KMS-11 (cell line): ENCODE measurements at regions not wholly inside any gene's neighbourhood (a gene's known extent, or its start where the extent isn't known, plus 50 kb on each side); places are given as distances from the start of the nearest gene placed in this dataset.

Experiments
- H2AFZ ChIP-seq: fragments of 200-600 bp; sonication (generic); 2 replicates; pipeline ENCODE4 v1.6.1; 2016; ENCODE audit warnings: antibody characterized with exemption, mixed run types, low read depth
- H3K27ac ChIP-seq: fragments of 200-600 bp; sonication (generic); 2 replicates; pipeline ENCODE4 v1.6.1; 2016; ENCODE audit warnings: mild to moderate bottlenecking, mixed run types
- H3K27me3 ChIP-seq: fragments of 200-600 bp; sonication (generic); 2 replicates; pipeline ENCODE4 v1.6.1; 2017; ENCODE audit warnings: mild to moderate bottlenecking, low read depth, mixed run types, moderate library complexity; ENCODE audit not compliant: insufficient read depth
- H3K36me3 ChIP-seq: fragments of 200-600 bp; sonication (generic); 2 replicates; pipeline ENCODE4 v1.6.1; 2017; ENCODE audit warnings: mild to moderate bottlenecking, mixed run types; ENCODE audit not compliant: insufficient read depth
- H3K4me1 ChIP-seq: fragments of 200-600 bp; sonication (generic); 2 replicates; pipeline ENCODE4 v1.6.1; 2016; ENCODE audit warnings: mild to moderate bottlenecking, low read depth, mixed run types; ENCODE audit not compliant: poor library complexity, severe bottlenecking
- H3K4me2 ChIP-seq: fragments of 200-600 bp; sonication (generic); 2 replicates; pipeline ENCODE4 v1.7.0; 2016; ENCODE audit warnings: mild to moderate bottlenecking, mixed run types
- H3K4me3 ChIP-seq: fragments of 200-600 bp; sonication (generic); IDR thresholded peaks from 2 replicates; pipeline ENCODE4 v1.6.1; 2017; ENCODE audit warnings: low read depth, low read length, mixed read lengths; ENCODE audit not compliant: insufficient read depth
- H3K79me2 ChIP-seq: fragments of 200-600 bp; sonication (generic); 2 replicates; pipeline ENCODE4 v1.6.1; 2016; ENCODE audit warnings: low read depth, mixed run types; ENCODE audit not compliant: insufficient read depth
- H3K9ac ChIP-seq: fragments of 200-600 bp; sonication (generic); 2 replicates; pipeline ENCODE4 v1.6.1; 2016; ENCODE audit warnings: mild to moderate bottlenecking, mixed run types
- H4K20me1 ChIP-seq: fragments of 200-600 bp; sonication (generic); 2 replicates; pipeline ENCODE4 v1.6.1; 2016; ENCODE audit warnings: mild to moderate bottlenecking, mixed run types; ENCODE audit not compliant: insufficient read depth
- CTCF ChIP-seq: fragments of 200-600 bp; sonication (generic); conservative IDR thresholded peaks from 2 replicates; pipeline ENCODE4 v1.6.1; 2017; ENCODE audit warnings: low read depth, mild to moderate bottlenecking, antibody characterized with exemption, low read length, moderate library complexity, mixed read lengths

GRCh38 chr21:27397578-27397977 lies 430.7 kb upstream of the ADAMTS5 start:
- no peaks in the 10 kb centered on the region for H3K4me1 ChIP-seq
- no peak overlapping the region for H3K4me2 ChIP-seq
- no peak overlapping the region for H3K9ac ChIP-seq
- H3K27ac ChIP-seq = no peak overlapping the region
- no peaks in the 10 kb centered on the region for H4K20me1 ChIP-seq
- no peak for TF ChIP-seq CTCF
- no peaks in the 10 kb centered on the region for H3K27me3 ChIP-seq
- H3K36me3 ChIP-seq = no peaks in the 10 kb centered on the region
- no peak overlapping the region for H2AFZ ChIP-seq
- no peaks in the 10 kb centered on the region for H3K79me2 ChIP-seq
- H3K4me3 ChIP-seq = no peak overlapping the region

DNA sequence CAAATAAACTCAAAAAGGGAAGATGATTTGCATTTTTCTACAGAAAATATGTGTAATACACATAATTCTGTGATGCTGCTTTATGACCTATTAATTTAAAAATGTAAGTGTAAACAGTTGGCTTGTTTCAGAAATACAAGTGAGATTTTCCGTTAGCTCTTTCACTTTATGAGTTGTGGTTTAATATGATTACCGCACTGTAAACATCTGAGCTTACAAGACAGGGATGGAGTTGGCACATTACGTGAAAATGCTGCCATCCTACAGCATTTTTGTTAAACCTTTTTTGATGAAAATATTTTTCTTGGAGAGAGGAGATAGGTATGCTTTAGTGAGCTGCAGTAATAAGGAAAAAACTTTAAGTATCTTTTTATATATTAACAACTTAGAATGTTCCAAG lies 426.8 kb upstream of the ADAMTS5 start:
- Histone ChIP-seq H3K4me1 (no peaks in the 10 kb centered on the region), H3K27me3 (no peaks in the 10 kb centered on the region), H3K4me2 (no peak overlapping the region), H2AFZ (no peak overlapping the region), H3K4me3 (no peak overlapping the region), H4K20me1 (no peaks in the 10 kb centered on the region), H3K36me3 (no peaks in the 10 kb centered on the region), H3K79me2 (no peaks in the 10 kb centered on the region), H3K9ac (no peak overlapping the region), H3K27ac (no peak overlapping the region)
- TF ChIP-seq CTCF = no peak

DNA sequence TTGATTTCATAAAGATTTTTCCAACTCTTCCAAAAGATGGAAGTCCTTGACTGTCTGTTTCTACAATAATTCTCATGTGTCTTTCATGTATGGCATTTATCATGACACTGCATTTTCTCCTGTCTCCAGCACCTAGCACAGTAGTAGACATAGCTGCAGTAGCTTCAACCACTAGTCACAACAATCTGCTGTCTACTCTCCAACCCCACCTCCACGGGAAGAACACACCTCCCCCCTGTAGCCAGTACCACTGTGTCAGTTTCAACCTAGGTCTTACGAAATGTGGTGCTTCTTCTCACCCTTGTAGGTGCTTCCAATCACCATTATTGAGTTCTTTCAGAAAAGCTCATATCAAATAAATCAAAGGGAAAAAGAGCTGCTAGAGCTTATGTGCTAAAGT lies 425.1 kb upstream of the ADAMTS5 start:
- no peaks in the 10 kb centered on the region for H3K27me3 ChIP-seq
- H3K4me3 ChIP-seq = no peak overlapping the region
- H4K20me1 ChIP-seq = no peaks in the 10 kb centered on the region
- no peak overlapping the region for H3K9ac ChIP-seq
- H3K4me2 ChIP-seq = no peak overlapping the region
- no peak overlapping the region for H2AFZ ChIP-seq
- TF ChIP-seq CTCF = no peak
- no peaks in the 10 kb centered on the region for H3K79me2 ChIP-seq
- H3K27ac ChIP-seq = no peak overlapping the region
- no peaks in the 10 kb centered on the region for H3K4me1 ChIP-seq
- no peaks in the 10 kb centered on the region for H3K36me3 ChIP-seq

- H3K79me2 ChIP-seq = no peaks in the 10 kb centered on the region
- H3K27me3 ChIP-seq = no peaks in the 10 kb centered on the region
- H3K9ac ChIP-seq = no peak overlapping the region
- H3K4me1 ChIP-seq = no peaks in the 10 kb centered on the region
- no peak overlapping the region for H3K4me3 ChIP-seq
- no peaks in the 10 kb centered on the region for H4K20me1 ChIP-seq
- no peak overlapping the region for H2AFZ ChIP-seq
- H3K36me3 ChIP-seq = no peaks in the 10 kb centered on the region
- TF ChIP-seq CTCF = no peak
- no peak overlapping the region for H3K4me2 ChIP-seq
- no peak overlapping the region for H3K27ac ChIP-seq
Observed at GRCh38 chr21:27390384-27390783, 423.5 kb upstream of the ADAMTS5 start.

DNA sequence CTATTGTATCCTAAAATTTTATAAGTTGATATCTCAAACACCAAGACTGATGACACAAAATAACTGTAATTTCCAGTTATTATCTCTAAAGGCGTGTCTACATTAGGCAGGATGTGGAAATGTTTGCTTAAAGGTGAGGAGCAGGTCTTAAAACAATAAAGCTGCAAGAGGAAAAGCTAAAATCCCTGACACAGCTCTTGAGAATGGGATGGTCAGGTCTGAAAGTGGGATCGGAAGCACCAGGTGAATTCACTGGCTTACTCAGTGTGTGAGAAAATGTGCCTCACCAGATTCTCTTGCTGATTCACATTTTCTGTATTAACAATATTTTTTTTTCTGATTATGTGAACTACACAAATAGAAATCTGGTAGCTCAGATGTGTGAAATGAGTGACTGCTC lies 421.9 kb upstream of the ADAMTS5 start:
- no peaks in the 10 kb centered on the region for H3K4me1 ChIP-seq
- H3K9ac ChIP-seq = no peak overlapping the region
- no peaks in the 10 kb centered on the region for H4K20me1 ChIP-seq
- no peak overlapping the region for H3K4me2 ChIP-seq
- TF ChIP-seq CTCF = no peak
- H3K4me3 ChIP-seq = no peak overlapping the region
- H3K27me3 ChIP-seq = no peaks in the 10 kb centered on the region
- no peak overlapping the region for H3K27ac ChIP-seq
- H3K36me3 ChIP-seq = no peaks in the 10 kb centered on the region
- no peaks in the 10 kb centered on the region for H3K79me2 ChIP-seq
- no peak overlapping the region for H2AFZ ChIP-seq
